Inferior parietal cortex (tissue), 1 donor: ENCODE measurements at regions not wholly inside any gene's neighbourhood (a gene's known extent, or its start where the extent isn't known, plus 50 kb on each side); places are given as distances from the start of the nearest gene placed in this dataset.

Experiments used
- DNase-seq: peaks from one replicate; pipeline ENCODE4 v3.0.0-alpha.2; 2016; ENCODE audit errors: extremely low spot score

DNA sequence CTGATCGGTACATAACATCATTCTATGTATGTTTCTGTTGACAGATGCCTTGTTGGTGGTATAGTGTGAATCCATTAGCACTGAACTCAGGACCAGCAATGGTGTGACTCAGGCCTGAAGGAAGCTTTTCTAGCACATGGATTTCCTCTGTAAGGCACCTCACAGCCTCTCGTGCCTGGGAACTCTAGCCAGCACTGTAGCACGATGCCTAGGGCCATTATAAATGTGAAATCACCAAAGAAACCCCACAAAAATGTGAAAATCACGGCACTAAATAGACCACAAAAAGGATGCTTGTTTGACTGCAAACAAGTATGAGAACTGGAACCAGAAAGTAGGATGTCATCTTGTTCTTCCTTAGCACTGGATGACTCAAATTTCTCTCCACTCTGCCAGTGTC lies 63.7 kb upstream of the NKX2-2 start:
- DNase-seq: no peak

GRCh38 chr20:21575981-21576740 lies 62.3 kb upstream of the NKX2-2 start:
- no peak for DNase-seq

GRCh38 chr20:21575167-21575566 lies 61.3 kb upstream of the NKX2-2 start:
- DNase-seq: no peak

DNA sequence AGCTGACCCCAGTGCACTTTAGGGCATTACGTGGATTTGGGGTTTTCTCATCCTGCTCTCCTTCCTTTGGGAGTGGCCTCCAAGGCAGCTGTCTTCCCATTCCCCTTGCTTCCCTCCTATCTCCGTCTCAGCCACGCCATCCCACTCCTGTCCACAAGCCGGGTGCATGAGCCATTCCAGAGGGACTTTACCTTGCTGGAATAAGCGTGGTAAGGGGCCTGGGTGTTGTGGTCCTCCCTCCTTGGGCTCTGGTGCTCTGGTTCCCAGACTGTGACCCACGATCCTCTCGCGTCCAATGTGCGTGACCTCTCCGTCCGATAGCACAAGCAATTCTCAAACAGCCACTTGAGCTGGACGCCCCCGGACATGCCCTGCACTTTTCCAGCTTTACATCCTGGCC lies 60.6 kb upstream of the NKX2-2 start:
- DNase-seq: no peak

- no peak for DNase-seq
Measured at GRCh38 chr20:21573259-21573658, 59.4 kb upstream of the NKX2-2 start.

- DNase-seq: peak; percentile 65
Measured at GRCh38 chr20:21571841-21572690, 58.2 kb upstream of the NKX2-2 start.

GRCh38 chr20:21570285-21570992 lies 56.6 kb upstream of the NKX2-2 start:
- DNase-seq: no peak

DNA sequence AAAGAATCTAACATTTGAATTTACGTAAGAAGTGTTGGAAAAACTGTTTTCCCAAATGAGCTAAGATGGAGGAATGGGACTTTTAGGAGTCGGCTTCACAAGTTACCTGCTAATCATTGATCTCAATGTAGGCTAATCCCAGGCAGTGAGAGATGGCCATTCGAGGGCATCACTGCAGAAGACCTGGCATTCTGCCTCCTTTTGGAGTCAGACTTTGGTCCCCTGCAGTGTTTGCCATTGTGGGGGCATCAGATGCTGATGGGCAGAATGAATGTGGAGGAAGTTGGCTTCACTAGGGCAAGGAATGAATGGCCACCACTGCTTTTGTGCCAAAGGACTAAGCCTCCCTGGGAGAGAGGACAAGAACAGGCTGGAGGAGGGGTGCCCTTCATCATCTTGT lies 55.7 kb upstream of the NKX2-2 start:
- DNase-seq: no peak

GRCh38 chr20:21564127-21564773 lies 50.4 kb upstream of the NKX2-2 start:
- DNase-seq: peak; percentile 4
